Upper lobe of left lung (tissue), 4 donors: ENCODE measurements at regions not wholly inside any gene's neighbourhood (a gene's known extent, or its start where the extent isn't known, plus 50 kb on each side); places are given as distances from the start of the nearest gene placed in this dataset.

ENCODE experiments used
- CTCF ChIP-seq, 6 experiments: fragments of 450-650 bp in 4 of 6; fragments of 200-600 bp in 2 of 6; sonication (generic) in 2 of 6; IDR thresholded peaks; one replicate each; pipeline ENCODE4 v1.5.1; 2016 to 2019; ENCODE audit warnings: antibody characterized with exemption in 6 of 6
- POLR2AphosphoS5 ChIP-seq, 2 donors: sonication (generic); formaldehyde crosslinking; IDR thresholded peaks; one replicate each; pipeline ENCODE4 v1.5.1; 2017; ENCODE audit warnings: antibody characterized with exemption in 2 of 2

GRCh38 chr12:98123021-98123461 is 392.3 kb upstream of the TMPO start:
- no peak for TF ChIP-seq CTCF (IDR thresholded peaks at IDR 0.05)
- TF ChIP-seq POLR2AphosphoS5 (IDR thresholded peaks at IDR 0.05) = no peak
